Loucy (cell line): ENCODE measurements at regions not wholly inside any gene's neighbourhood (a gene's known extent, or its start where the extent isn't known, plus 50 kb on each side); places are given as distances from the start of the nearest gene placed in this dataset.

ENCODE experiments used
- EZH2phosphoT487 ChIP-seq: fragments of 200-600 bp; IDR thresholded peaks from 2 replicates; pipeline ENCODE4 v1.6.1; 2018; ENCODE audit warnings: antibody characterized with exemption, mild to moderate bottlenecking, moderate library complexity, borderline replicate concordance
- TF ChIP-seq, protein P1 (sequence below): fragments of 200-600 bp; sonication (generic); conservative IDR thresholded peaks from 2 replicates; pipeline ENCODE4 v1.5.1; 2014; ENCODE audit warnings: mild to moderate bottlenecking, antibody characterized with exemption, low read length

GRCh38 chr4:187826725-187827124 lies 168.8 kb upstream of the ZFP42 start:
- TF ChIP-seq, protein P1, sequence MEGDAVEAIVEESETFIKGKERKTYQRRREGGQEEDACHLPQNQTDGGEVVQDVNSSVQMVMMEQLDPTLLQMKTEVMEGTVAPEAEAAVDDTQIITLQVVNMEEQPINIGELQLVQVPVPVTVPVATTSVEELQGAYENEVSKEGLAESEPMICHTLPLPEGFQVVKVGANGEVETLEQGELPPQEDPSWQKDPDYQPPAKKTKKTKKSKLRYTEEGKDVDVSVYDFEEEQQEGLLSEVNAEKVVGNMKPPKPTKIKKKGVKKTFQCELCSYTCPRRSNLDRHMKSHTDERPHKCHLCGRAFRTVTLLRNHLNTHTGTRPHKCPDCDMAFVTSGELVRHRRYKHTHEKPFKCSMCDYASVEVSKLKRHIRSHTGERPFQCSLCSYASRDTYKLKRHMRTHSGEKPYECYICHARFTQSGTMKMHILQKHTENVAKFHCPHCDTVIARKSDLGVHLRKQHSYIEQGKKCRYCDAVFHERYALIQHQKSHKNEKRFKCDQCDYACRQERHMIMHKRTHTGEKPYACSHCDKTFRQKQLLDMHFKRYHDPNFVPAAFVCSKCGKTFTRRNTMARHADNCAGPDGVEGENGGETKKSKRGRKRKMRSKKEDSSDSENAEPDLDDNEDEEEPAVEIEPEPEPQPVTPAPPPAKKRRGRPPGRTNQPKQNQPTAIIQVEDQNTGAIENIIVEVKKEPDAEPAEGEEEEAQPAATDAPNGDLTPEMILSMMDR, result no peak
- TF ChIP-seq EZH2phosphoT487, result no peak
